ENCODE measurements at regions not wholly inside any gene's neighbourhood (a gene's known extent, or its start where the extent isn't known, plus 50 kb on each side); places are given as distances from the start of the nearest gene placed in this dataset.

DNA sequence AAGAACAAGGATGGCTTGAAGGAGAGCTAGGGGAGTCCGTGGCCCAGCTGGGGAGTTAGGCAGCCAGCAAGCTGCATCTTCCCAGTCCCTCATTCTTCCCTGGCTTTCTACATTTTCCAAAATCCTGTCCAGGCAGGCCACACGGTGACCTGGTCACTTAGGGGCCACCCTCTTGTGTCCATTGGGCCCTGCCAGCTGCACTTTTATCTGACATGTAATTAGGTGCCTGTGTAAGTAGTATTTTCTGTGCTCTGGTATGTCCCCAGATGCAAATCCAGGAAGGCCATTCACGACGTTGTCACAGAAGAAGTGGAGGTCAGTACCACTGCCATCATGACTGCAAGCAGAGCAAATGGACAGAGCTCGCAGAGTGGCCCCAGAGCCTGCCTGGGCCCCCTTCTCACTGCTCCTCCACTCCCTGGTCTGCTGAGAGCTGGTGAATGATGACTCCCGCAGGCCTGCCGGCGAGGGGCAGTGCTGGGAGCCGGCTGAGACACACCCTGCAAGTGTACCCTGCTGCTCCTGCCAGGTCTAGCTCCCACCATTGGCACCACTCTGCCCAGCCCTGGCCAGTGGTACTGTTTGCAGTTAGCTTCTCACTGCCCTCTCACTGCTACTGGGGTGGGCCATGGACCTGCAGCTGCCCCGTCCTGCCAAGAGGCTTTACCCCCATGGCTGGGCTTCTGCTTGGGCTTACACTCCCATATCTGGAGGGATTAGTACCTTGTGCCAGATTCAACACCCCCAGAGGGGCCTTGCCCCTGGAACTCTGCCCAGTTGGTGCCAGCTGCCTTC lies 98.2 kb downstream of the GLRX3 start:
- TF ChIP-seq POLR2A (IDR thresholded peaks at IDR 0.05), result no peak
- TF ChIP-seq, protein P1, sequence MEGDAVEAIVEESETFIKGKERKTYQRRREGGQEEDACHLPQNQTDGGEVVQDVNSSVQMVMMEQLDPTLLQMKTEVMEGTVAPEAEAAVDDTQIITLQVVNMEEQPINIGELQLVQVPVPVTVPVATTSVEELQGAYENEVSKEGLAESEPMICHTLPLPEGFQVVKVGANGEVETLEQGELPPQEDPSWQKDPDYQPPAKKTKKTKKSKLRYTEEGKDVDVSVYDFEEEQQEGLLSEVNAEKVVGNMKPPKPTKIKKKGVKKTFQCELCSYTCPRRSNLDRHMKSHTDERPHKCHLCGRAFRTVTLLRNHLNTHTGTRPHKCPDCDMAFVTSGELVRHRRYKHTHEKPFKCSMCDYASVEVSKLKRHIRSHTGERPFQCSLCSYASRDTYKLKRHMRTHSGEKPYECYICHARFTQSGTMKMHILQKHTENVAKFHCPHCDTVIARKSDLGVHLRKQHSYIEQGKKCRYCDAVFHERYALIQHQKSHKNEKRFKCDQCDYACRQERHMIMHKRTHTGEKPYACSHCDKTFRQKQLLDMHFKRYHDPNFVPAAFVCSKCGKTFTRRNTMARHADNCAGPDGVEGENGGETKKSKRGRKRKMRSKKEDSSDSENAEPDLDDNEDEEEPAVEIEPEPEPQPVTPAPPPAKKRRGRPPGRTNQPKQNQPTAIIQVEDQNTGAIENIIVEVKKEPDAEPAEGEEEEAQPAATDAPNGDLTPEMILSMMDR (IDR thresholded peaks at IDR 0.05), result no peak

Measured in Peyer's patch (tissue), 4 donors.